ENCODE measurements at regions not wholly inside any gene's neighbourhood (a gene's known extent, or its start where the extent isn't known, plus 50 kb on each side); places are given as distances from the start of the nearest gene placed in this dataset.

DNA sequence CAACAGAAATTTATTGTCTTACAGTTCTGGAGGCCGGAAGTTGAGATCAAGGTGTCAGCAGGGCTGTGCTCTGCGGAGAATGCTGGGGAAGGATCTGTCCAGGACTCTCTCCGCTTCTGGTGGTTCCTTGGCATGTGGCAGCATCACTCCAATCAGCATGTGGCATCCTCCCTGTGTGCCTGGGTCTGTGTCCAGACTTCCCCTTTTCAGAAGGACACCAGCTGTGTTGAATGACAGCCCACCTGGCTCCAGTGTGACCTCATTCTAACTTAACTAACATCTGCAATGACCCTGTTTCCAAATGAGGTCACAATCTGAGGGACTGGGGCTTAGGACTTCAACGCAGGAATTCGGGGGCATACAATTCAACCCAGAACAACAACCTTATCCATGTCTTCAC is 141.9 kb downstream of the BMS1 start:
- Histone ChIP-seq H3K9ac (ENCODE audit: low read length) (no peak overlapping the region), H3K27me3 (replicated peaks in 1 of 4; ENCODE audit: control extremely low read depth in 1 of 4, control insufficient read depth in 3 of 4, insufficient read depth in 4 of 4, low read length in 3 of 4) (no peaks in the 10 kb centered on the region), H3K4me2 (replicated peaks; ENCODE audit: low read depth, low read length, poor library complexity, severe bottlenecking) (no peak overlapping the region), H3K36me3 (replicated peaks in 1 of 2; ENCODE audit: control extremely low read depth in 1 of 2, control insufficient read depth in 1 of 2, extremely low read depth in 1 of 2, insufficient read depth in 2 of 2, low read length in 1 of 2) (no peaks in the 10 kb centered on the region), H3K27ac (ENCODE audit: low read length in 2 of 2) (no peak overlapping the region), H3K9me3 (ENCODE audit: control extremely low read depth in 1 of 3, control insufficient read depth in 2 of 3, insufficient read depth in 1 of 3, low read length in 2 of 3) (peaks cover 0 to 3% (median 1%) of the 10 kb centered on the region in 3 donors), H4K20me1 (ENCODE audit: control insufficient read depth, insufficient read depth, low read length, poor library complexity, severe bottlenecking) (no peaks in the 10 kb centered on the region), H3K4me3 (ENCODE audit: control extremely low read depth in 1 of 5, extremely low read depth in 1 of 5, insufficient read depth in 1 of 5, low read depth in 2 of 5, low read length in 4 of 5) (no peak overlapping the region), H3K4me1 (ENCODE audit: control insufficient read depth in 2 of 2, insufficient read depth in 2 of 2, low read length in 2 of 2) (no peaks in the 10 kb centered on the region), H3K79me2 (ENCODE audit: control insufficient read depth, insufficient read depth, low read length) (no peaks in the 10 kb centered on the region), H2AFZ (ENCODE audit: insufficient read depth, low read depth, low read length, poor library complexity, severe bottlenecking) (no peak overlapping the region)
- Mint-ChIP-seq H3K9me3 (ENCODE audit: insufficient read depth) (no peaks in the 10 kb centered on the region), H3K4me3 (no peak overlapping the region), H3K27me3 (peaks cover 4% of the 10 kb centered on the region), H3K4me1 (no peaks in the 10 kb centered on the region), H3K27ac (no peak overlapping the region)
- 95% methylated on average over 3 of the region's 5 CpGs for WGBS (ENCODE audit: insufficient coverage)
- CTCF ChIA-PET = no interaction called here
- intact Hi-C loops (cut with micrococcal nuclease) = no loop called here
- POLR2A ChIA-PET = no interaction called here
- TF ChIP-seq EZH2 (IDR thresholded peaks at IDR 0.05; ENCODE audit: borderline replicate concordance, insufficient read depth, low read depth, low read length, poor library complexity, severe bottlenecking) = no peak
- TF ChIP-seq, protein P1, sequence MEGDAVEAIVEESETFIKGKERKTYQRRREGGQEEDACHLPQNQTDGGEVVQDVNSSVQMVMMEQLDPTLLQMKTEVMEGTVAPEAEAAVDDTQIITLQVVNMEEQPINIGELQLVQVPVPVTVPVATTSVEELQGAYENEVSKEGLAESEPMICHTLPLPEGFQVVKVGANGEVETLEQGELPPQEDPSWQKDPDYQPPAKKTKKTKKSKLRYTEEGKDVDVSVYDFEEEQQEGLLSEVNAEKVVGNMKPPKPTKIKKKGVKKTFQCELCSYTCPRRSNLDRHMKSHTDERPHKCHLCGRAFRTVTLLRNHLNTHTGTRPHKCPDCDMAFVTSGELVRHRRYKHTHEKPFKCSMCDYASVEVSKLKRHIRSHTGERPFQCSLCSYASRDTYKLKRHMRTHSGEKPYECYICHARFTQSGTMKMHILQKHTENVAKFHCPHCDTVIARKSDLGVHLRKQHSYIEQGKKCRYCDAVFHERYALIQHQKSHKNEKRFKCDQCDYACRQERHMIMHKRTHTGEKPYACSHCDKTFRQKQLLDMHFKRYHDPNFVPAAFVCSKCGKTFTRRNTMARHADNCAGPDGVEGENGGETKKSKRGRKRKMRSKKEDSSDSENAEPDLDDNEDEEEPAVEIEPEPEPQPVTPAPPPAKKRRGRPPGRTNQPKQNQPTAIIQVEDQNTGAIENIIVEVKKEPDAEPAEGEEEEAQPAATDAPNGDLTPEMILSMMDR (IDR thresholded peaks at IDR 0.05) = no peak
- DNase-seq (no peak), ATAC-seq (ENCODE audit: low read depth) (no peak)

DNA sequence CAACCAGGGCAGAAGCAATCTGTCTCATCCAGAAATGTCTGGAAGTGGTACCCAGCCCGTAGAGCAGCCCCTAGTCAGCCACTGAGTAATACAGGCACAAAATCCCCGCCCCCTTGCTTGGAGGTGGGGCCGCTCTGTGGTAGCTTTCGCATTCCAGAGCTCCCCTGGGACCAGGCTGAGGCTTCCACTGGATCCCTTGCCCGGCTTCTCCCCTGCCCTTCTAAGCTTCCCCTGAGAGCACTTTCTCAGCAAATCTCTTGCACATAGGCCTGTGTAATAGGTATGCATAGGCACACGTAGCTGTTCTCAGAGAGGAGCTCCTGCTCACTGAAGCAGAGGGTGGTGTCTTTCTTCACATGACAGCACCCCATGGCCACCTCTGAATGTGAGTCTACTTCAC is 144.2 kb downstream of the BMS1 start:
- no peak overlapping the region for H3K27ac Mint-ChIP-seq
- H3K4me3 ChIP-seq (ENCODE audit: control extremely low read depth in 1 of 5, extremely low read depth in 1 of 5, insufficient read depth in 1 of 5, low read depth in 2 of 5, low read length in 4 of 5) = no peak overlapping the region
- intact Hi-C loops (cut with micrococcal nuclease) = no loop called here
- no peak overlapping the region for H2AFZ ChIP-seq (ENCODE audit: insufficient read depth, low read depth, low read length, poor library complexity, severe bottlenecking)
- H3K9me3 Mint-ChIP-seq (ENCODE audit: insufficient read depth) = no peaks in the 10 kb centered on the region
- H3K4me1 ChIP-seq (ENCODE audit: control insufficient read depth in 2 of 2, insufficient read depth in 2 of 2, low read length in 2 of 2) = no peaks in the 10 kb centered on the region
- ATAC-seq (ENCODE audit: low read depth) (no peak), DNase-seq (no peak)
- H4K20me1 ChIP-seq (ENCODE audit: control insufficient read depth, insufficient read depth, low read length, poor library complexity, severe bottlenecking) = no peaks in the 10 kb centered on the region
- WGBS (ENCODE audit: insufficient coverage) = 73% methylated on average over 3 of the region's 6 CpGs
- H3K4me1 Mint-ChIP-seq = no peaks in the 10 kb centered on the region
- no peaks in the 10 kb centered on the region for H3K36me3 ChIP-seq (replicated peaks in 1 of 2; ENCODE audit: control extremely low read depth in 1 of 2, control insufficient read depth in 1 of 2, extremely low read depth in 1 of 2, insufficient read depth in 2 of 2, low read length in 1 of 2)
- H3K79me2 ChIP-seq (ENCODE audit: control insufficient read depth, insufficient read depth, low read length) = no peaks in the 10 kb centered on the region
- H3K27ac ChIP-seq (ENCODE audit: low read length in 2 of 2) = no peak overlapping the region
- H3K9ac ChIP-seq (ENCODE audit: low read length) = no peak overlapping the region
- no peak for TF ChIP-seq EZH2 (IDR thresholded peaks at IDR 0.05; ENCODE audit: borderline replicate concordance, insufficient read depth, low read depth, low read length, poor library complexity, severe bottlenecking)
- TF ChIP-seq, protein P1 (IDR thresholded peaks at IDR 0.05) = no peak
- H3K4me2 ChIP-seq (replicated peaks; ENCODE audit: low read depth, low read length, poor library complexity, severe bottlenecking) = no peak overlapping the region
- peaks cover 17% of the 10 kb centered on the region for H3K27me3 Mint-ChIP-seq
- POLR2A ChIA-PET = no interaction called here
- peaks cover 0 to 5% (median 0%) of the 10 kb centered on the region in 4 experiments for H3K27me3 ChIP-seq (replicated peaks in 1 of 4; ENCODE audit: control extremely low read depth in 1 of 4, control insufficient read depth in 3 of 4, insufficient read depth in 4 of 4, low read length in 3 of 4)
- H3K4me3 Mint-ChIP-seq = no peak overlapping the region
- peaks cover 0 to 3% (median 0%) of the 10 kb centered on the region in 3 donors for H3K9me3 ChIP-seq (ENCODE audit: control extremely low read depth in 1 of 3, control insufficient read depth in 2 of 3, insufficient read depth in 1 of 3, low read length in 2 of 3)
- CTCF ChIA-PET = no interaction called here
